CD4-positive, alpha-beta T cell treated with Interleukin-10 for 1 hour (primary cell): ENCODE measurements at regions not wholly inside any gene's neighbourhood (a gene's known extent, or its start where the extent isn't known, plus 50 kb on each side); places are given as distances from the start of the nearest gene placed in this dataset.
"Not testable (repeated sequence)": the region's sequence is repeated elsewhere in the genome, so short reads cannot be mapped to it uniquely, and the experiment has no call there.

Experiments used
- DNase-seq: peaks from one replicate; pipeline ENCODE4 v3.0.0-alpha.2; 2020

- no peak for DNase-seq
Observed at GRCh38 chr14:71165121-71166031, 258.1 kb downstream of the PCNX1 start.

GRCh38 chr14:71166180-71166837, 259.1 kb downstream of the PCNX1 start:
- DNase-seq = no peak

- DNase-seq = not testable (repeated sequence)
Observed at GRCh38 chr14:71167325-71167950, 260.2 kb downstream of the PCNX1 start.

- peak; percentile 13 for DNase-seq
Observed at GRCh38 chr14:71168161-71168560, 260.9 kb downstream of the PCNX1 start.

- no peak for DNase-seq
Observed at GRCh38 chr14:71168564-71169427, 261.5 kb downstream of the PCNX1 start.

GRCh38 chr14:71169861-71170260, 262.6 kb downstream of the PCNX1 start:
- DNase-seq = no peak

- no peak for DNase-seq
Observed at GRCh38 chr14:71175491-71175890, 268.2 kb downstream of the PCNX1 start.

- DNase-seq = no peak
Observed at GRCh38 chr14:71179066-71179465, 271.8 kb downstream of the PCNX1 start.

GRCh38 chr14:71180397-71180796, 273.1 kb downstream of the PCNX1 start:
- no peak for DNase-seq

- no peak for DNase-seq
Observed at GRCh38 chr14:71181215-71182003, 274.1 kb downstream of the PCNX1 start.

GRCh38 chr14:71183876-71184689, 276.8 kb downstream of the PCNX1 start:
- no peak for DNase-seq

- no peak for DNase-seq
Observed at GRCh38 chr14:71185637-71186036, 278.4 kb downstream of the PCNX1 start.

GRCh38 chr14:71187633-71188356, 280.5 kb downstream of the PCNX1 start:
- DNase-seq = no peak

GRCh38 chr14:71190770-71191374, 283.6 kb downstream of the PCNX1 start:
- DNase-seq = no peak

- DNase-seq = no peak
Observed at GRCh38 chr14:71193663-71194062, 286.4 kb downstream of the PCNX1 start.

GRCh38 chr14:71194251-71194650, 287.0 kb downstream of the PCNX1 start:
- DNase-seq = no peak

- DNase-seq = no peak
Observed at GRCh38 chr14:71196921-71197320, 289.7 kb downstream of the PCNX1 start.

GRCh38 chr14:71198687-71199086, 291.4 kb downstream of the PCNX1 start:
- DNase-seq = no peak

GRCh38 chr14:71201840-71202239, 294.6 kb downstream of the PCNX1 start:
- DNase-seq = no peak

GRCh38 chr14:71202881-71203280, 295.6 kb downstream of the PCNX1 start:
- DNase-seq = no peak
